ENCODE measurements at regions not wholly inside any gene's neighbourhood (a gene's known extent, or its start where the extent isn't known, plus 50 kb on each side); places are given as distances from the start of the nearest gene placed in this dataset.

- Histone ChIP-seq H3K9me3 (ENCODE audit: control insufficient read depth in 5 of 5, low read length in 5 of 5) (peaks cover 0 to 13% (median 10%) of the 10 kb centered on the region in 5 donors), H3K27me3 (ENCODE audit: control insufficient read depth in 5 of 5, insufficient read depth in 4 of 5, low read length in 5 of 5) (peaks cover 8 to 21% (median 12%) of the 10 kb centered on the region in 5 donors), H3K27ac (ENCODE audit: low read depth, low read length) (no peak overlapping the region), H3K36me3 (ENCODE audit: control insufficient read depth in 5 of 5, insufficient read depth in 5 of 5, low read length in 5 of 5) (no peaks in the 10 kb centered on the region), H3K4me3 (ENCODE audit: low read depth in 1 of 5, low read length in 5 of 5) (no peak overlapping the region), H3K4me1 (ENCODE audit: control insufficient read depth in 5 of 5, insufficient read depth in 5 of 5, low read length in 5 of 5) (no peaks in the 10 kb centered on the region), H3K9ac (ENCODE audit: low read length in 5 of 5) (no peak overlapping the region)
These were observed 847.8 kb downstream of the TBC1D22A start for GRCh38 chr22:47610281-47610680.

DNA sequence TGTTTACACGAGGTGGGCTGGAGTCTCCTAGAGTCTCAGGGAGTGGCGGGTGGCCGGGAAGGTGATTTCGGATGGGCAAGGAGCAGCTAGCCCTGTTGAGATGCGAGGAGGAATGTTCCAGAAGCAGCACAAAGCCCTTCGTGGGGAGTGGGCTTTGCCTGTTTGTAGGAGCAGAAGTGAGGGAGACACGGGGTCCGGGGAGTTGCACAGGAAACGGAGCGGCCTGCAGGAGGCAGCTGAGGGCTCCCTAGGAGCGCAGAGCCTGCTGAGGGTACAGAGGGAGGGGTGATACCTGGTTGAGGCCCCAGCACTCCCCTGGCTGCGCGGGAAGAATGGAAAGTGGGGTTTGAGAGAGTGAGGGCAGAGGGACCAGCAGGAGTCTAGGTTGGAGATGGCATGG lies 847.2 kb downstream of the TBC1D22A start:
- Histone ChIP-seq H3K36me3 (ENCODE audit: control insufficient read depth in 5 of 5, insufficient read depth in 5 of 5, low read length in 5 of 5) (no peaks in the 10 kb centered on the region), H3K4me1 (ENCODE audit: control insufficient read depth in 5 of 5, insufficient read depth in 5 of 5, low read length in 5 of 5) (no peaks in the 10 kb centered on the region), H3K9ac (ENCODE audit: low read length in 5 of 5) (no peak overlapping the region), H3K9me3 (ENCODE audit: control insufficient read depth in 5 of 5, low read length in 5 of 5) (peaks cover 0 to 13% (median 10%) of the 10 kb centered on the region in 5 donors), H3K4me3 (ENCODE audit: low read depth in 1 of 5, low read length in 5 of 5) (no peak overlapping the region), H3K27ac (ENCODE audit: low read depth, low read length) (no peak overlapping the region), H3K27me3 (ENCODE audit: control insufficient read depth in 5 of 5, insufficient read depth in 4 of 5, low read length in 5 of 5) (peaks cover 8 to 22% (median 12%) of the 10 kb centered on the region in 5 donors)

- Histone ChIP-seq H3K9ac (ENCODE audit: low read length in 5 of 5) (no peak overlapping the region), H3K27me3 (ENCODE audit: control insufficient read depth in 5 of 5, insufficient read depth in 4 of 5, low read length in 5 of 5) (peaks cover 7 to 22% (median 12%) of the 10 kb centered on the region in 5 donors), H3K36me3 (ENCODE audit: control insufficient read depth in 5 of 5, insufficient read depth in 5 of 5, low read length in 5 of 5) (no peaks in the 10 kb centered on the region), H3K4me3 (ENCODE audit: low read depth in 1 of 5, low read length in 5 of 5) (no peak overlapping the region), H3K9me3 (ENCODE audit: control insufficient read depth in 5 of 5, low read length in 5 of 5) (peaks cover 0 to 13% (median 10%) of the 10 kb centered on the region in 5 donors), H3K27ac (ENCODE audit: low read depth, low read length) (no peak overlapping the region), H3K4me1 (ENCODE audit: control insufficient read depth in 5 of 5, insufficient read depth in 5 of 5, low read length in 5 of 5) (no peaks in the 10 kb centered on the region)
These were observed 846.0 kb downstream of the TBC1D22A start for GRCh38 chr22:47608421-47608820.

GRCh38 chr22:47607486-47607885 lies 845.0 kb downstream of the TBC1D22A start:
- Histone ChIP-seq H3K9me3 (ENCODE audit: control insufficient read depth in 5 of 5, low read length in 5 of 5) (peaks cover 0 to 15% (median 10%) of the 10 kb centered on the region in 5 donors), H3K36me3 (ENCODE audit: control insufficient read depth in 5 of 5, insufficient read depth in 5 of 5, low read length in 5 of 5) (no peaks in the 10 kb centered on the region), H3K4me3 (ENCODE audit: low read depth in 1 of 5, low read length in 5 of 5) (no peak overlapping the region), H3K27me3 (ENCODE audit: control insufficient read depth in 5 of 5, insufficient read depth in 4 of 5, low read length in 5 of 5) (peaks cover 10 to 26% (median 12%) of the 10 kb centered on the region in 5 donors), H3K27ac (ENCODE audit: low read depth, low read length) (no peak overlapping the region), H3K9ac (ENCODE audit: low read length in 5 of 5) (no peak overlapping the region), H3K4me1 (ENCODE audit: control insufficient read depth in 5 of 5, insufficient read depth in 5 of 5, low read length in 5 of 5) (no peaks in the 10 kb centered on the region)

DNA sequence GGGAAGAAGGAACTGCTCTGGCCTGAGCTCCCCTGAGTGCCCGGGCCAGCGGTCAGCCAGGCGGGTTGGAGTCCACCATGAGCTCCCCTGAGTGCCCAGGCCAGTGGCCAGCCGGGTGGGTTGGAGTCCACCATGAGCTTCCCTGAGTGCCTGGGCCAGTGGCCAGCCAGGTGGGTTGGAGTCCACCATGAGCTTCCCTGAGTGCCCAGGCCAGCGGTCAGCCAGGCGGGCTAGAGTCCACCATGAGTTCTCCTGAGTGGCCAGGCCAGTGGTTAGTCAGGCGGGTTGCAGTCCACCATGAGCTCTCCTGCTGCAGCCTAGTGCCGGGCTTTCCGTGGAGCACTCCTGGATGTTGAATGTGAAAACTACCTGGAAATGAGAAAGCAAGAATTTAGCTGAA lies 844.0 kb downstream of the TBC1D22A start:
- no peak overlapping the region for H3K9ac ChIP-seq (ENCODE audit: low read length in 5 of 5)
- peaks cover 12 to 28% (median 15%) of the 10 kb centered on the region in 5 donors for H3K27me3 ChIP-seq (ENCODE audit: control insufficient read depth in 5 of 5, insufficient read depth in 4 of 5, low read length in 5 of 5)
- no peaks in the 10 kb centered on the region for H3K36me3 ChIP-seq (ENCODE audit: control insufficient read depth in 5 of 5, insufficient read depth in 5 of 5, low read length in 5 of 5)
- H3K4me1 ChIP-seq (ENCODE audit: control insufficient read depth in 5 of 5, insufficient read depth in 5 of 5, low read length in 5 of 5) = no peaks in the 10 kb centered on the region
- H3K27ac ChIP-seq (ENCODE audit: low read depth, low read length) = no peak overlapping the region
- peaks cover 0 to 15% (median 10%) of the 10 kb centered on the region in 5 donors for H3K9me3 ChIP-seq (ENCODE audit: control insufficient read depth in 5 of 5, low read length in 5 of 5)
- no peak overlapping the region for H3K4me3 ChIP-seq (ENCODE audit: low read depth in 1 of 5, low read length in 5 of 5)

DNA sequence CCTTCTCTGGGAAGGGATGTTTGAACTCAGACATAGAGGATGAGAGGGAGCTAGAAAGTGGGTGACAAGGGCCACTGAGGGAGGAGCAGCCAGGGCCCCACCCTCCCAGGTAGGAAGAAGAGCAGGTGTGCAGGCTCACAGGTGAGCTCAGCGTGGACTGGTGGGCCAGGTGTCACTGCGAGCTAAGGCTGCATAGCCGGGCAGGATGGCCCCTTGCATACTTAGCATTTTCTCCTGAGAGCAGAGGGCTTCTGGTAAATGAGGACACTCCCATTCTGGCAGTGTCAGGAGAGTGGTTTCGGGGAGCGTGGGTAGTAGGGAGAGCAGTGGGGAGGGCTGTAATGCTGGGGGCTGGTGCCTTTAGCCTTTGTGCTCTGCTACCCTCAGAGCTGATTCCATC lies 843.4 kb downstream of the TBC1D22A start:
- peaks cover 0 to 15% (median 10%) of the 10 kb centered on the region in 5 donors for H3K9me3 ChIP-seq (ENCODE audit: control insufficient read depth in 5 of 5, low read length in 5 of 5)
- peaks cover 14 to 33% (median 19%) of the 10 kb centered on the region in 5 donors for H3K27me3 ChIP-seq (ENCODE audit: control insufficient read depth in 5 of 5, insufficient read depth in 4 of 5, low read length in 5 of 5)
- H3K27ac ChIP-seq (ENCODE audit: low read depth, low read length) = no peak overlapping the region
- no peak overlapping the region for H3K9ac ChIP-seq (ENCODE audit: low read length in 5 of 5)
- H3K4me3 ChIP-seq (ENCODE audit: low read depth in 1 of 5, low read length in 5 of 5) = no peak overlapping the region
- no peaks in the 10 kb centered on the region for H3K36me3 ChIP-seq (ENCODE audit: control insufficient read depth in 5 of 5, insufficient read depth in 5 of 5, low read length in 5 of 5)
- no peaks in the 10 kb centered on the region for H3K4me1 ChIP-seq (ENCODE audit: control insufficient read depth in 5 of 5, insufficient read depth in 5 of 5, low read length in 5 of 5)

GRCh38 chr22:47605441-47605840 lies 843.0 kb downstream of the TBC1D22A start:
- Histone ChIP-seq H3K27me3 (ENCODE audit: control insufficient read depth in 5 of 5, insufficient read depth in 4 of 5, low read length in 5 of 5) (peaks cover 14 to 31% (median 20%) of the 10 kb centered on the region in 5 donors), H3K4me1 (ENCODE audit: control insufficient read depth in 5 of 5, insufficient read depth in 5 of 5, low read length in 5 of 5) (no peaks in the 10 kb centered on the region), H3K9ac (ENCODE audit: low read length in 5 of 5) (no peak overlapping the region), H3K4me3 (ENCODE audit: low read depth in 1 of 5, low read length in 5 of 5) (no peak overlapping the region), H3K27ac (ENCODE audit: low read depth, low read length) (no peak overlapping the region), H3K9me3 (ENCODE audit: control insufficient read depth in 5 of 5, low read length in 5 of 5) (peaks cover 0 to 14% (median 10%) of the 10 kb centered on the region in 5 donors), H3K36me3 (ENCODE audit: control insufficient read depth in 5 of 5, insufficient read depth in 5 of 5, low read length in 5 of 5) (no peaks in the 10 kb centered on the region)

DNA sequence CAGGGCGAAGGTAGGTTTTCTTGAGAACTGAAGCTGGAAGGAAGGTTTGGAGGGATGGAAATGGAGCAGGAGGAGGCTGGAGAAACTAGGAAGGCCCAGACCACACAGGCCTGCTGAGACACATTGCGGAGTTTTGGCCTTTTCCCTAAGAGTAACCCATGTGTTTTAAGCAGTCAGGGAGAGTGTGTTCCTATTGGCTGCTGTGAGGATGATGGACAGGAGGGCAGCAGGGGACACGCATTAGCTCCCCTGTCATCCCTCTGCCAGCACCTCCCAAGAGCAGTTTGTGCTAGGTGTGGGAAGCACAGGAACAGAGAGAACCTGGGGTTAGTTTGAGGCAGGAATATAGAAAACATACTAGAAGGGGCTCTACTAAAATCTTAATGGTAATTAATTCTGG lies 842.1 kb downstream of the TBC1D22A start:
- H3K4me1 ChIP-seq (ENCODE audit: control insufficient read depth in 5 of 5, insufficient read depth in 5 of 5, low read length in 5 of 5) = no peaks in the 10 kb centered on the region
- H3K27ac ChIP-seq (ENCODE audit: low read depth, low read length) = no peak overlapping the region
- peaks cover 0 to 5% (median 1%) of the 10 kb centered on the region in 5 donors for H3K9me3 ChIP-seq (ENCODE audit: control insufficient read depth in 5 of 5, low read length in 5 of 5)
- no peak overlapping the region for H3K4me3 ChIP-seq (ENCODE audit: low read depth in 1 of 5, low read length in 5 of 5)
- no peaks in the 10 kb centered on the region for H3K36me3 ChIP-seq (ENCODE audit: control insufficient read depth in 5 of 5, insufficient read depth in 5 of 5, low read length in 5 of 5)
- H3K9ac ChIP-seq (ENCODE audit: low read length in 5 of 5) = no peak overlapping the region
- H3K27me3 ChIP-seq (ENCODE audit: control insufficient read depth in 5 of 5, insufficient read depth in 4 of 5, low read length in 5 of 5) = peaks cover 17 to 35% (median 20%) of the 10 kb centered on the region in 5 donors

- Histone ChIP-seq H3K27ac (ENCODE audit: low read depth, low read length) (no peak overlapping the region), H3K9ac (ENCODE audit: low read length in 5 of 5) (no peak overlapping the region), H3K4me1 (ENCODE audit: control insufficient read depth in 5 of 5, insufficient read depth in 5 of 5, low read length in 5 of 5) (no peaks in the 10 kb centered on the region), H3K36me3 (ENCODE audit: control insufficient read depth in 5 of 5, insufficient read depth in 5 of 5, low read length in 5 of 5) (no peaks in the 10 kb centered on the region), H3K9me3 (ENCODE audit: control insufficient read depth in 5 of 5, low read length in 5 of 5) (peaks cover 0 to 4% (median 0%) of the 10 kb centered on the region in 5 donors), H3K27me3 (ENCODE audit: control insufficient read depth in 5 of 5, insufficient read depth in 4 of 5, low read length in 5 of 5) (peaks cover 9 to 32% (median 20%) of the 10 kb centered on the region in 5 donors), H3K4me3 (ENCODE audit: low read depth in 1 of 5, low read length in 5 of 5) (no peak overlapping the region)
These were observed 840.3 kb downstream of the TBC1D22A start for GRCh38 chr22:47602732-47603131.

GRCh38 chr22:47601666-47602065 lies 839.2 kb downstream of the TBC1D22A start:
- Histone ChIP-seq H3K9ac (ENCODE audit: low read length in 5 of 5) (no peak overlapping the region), H3K9me3 (ENCODE audit: control insufficient read depth in 5 of 5, low read length in 5 of 5) (peaks cover 0 to 4% (median 0%) of the 10 kb centered on the region in 5 donors), H3K36me3 (ENCODE audit: control insufficient read depth in 5 of 5, insufficient read depth in 5 of 5, low read length in 5 of 5) (no peaks in the 10 kb centered on the region), H3K4me3 (ENCODE audit: low read depth in 1 of 5, low read length in 5 of 5) (no peak overlapping the region), H3K27me3 (ENCODE audit: control insufficient read depth in 5 of 5, insufficient read depth in 4 of 5, low read length in 5 of 5) (peaks cover 9 to 32% (median 18%) of the 10 kb centered on the region in 5 donors), H3K4me1 (ENCODE audit: control insufficient read depth in 5 of 5, insufficient read depth in 5 of 5, low read length in 5 of 5) (no peaks in the 10 kb centered on the region), H3K27ac (ENCODE audit: low read depth, low read length) (no peak overlapping the region)
